GM21528 (cell line): ENCODE measurements at regions not wholly inside any gene's neighbourhood (a gene's known extent, or its start where the extent isn't known, plus 50 kb on each side); places are given as distances from the start of the nearest gene placed in this dataset.
"Not testable (repeated sequence)": the region's sequence is repeated elsewhere in the genome, so short reads cannot be mapped to it uniquely, and the experiment has no call there.

Source experiments
- ATAC-seq: cut with Tn5 transposase; IDR thresholded peaks from one replicate; pipeline ENCODE4 v1.9.1; 2021; ENCODE audit warnings: mild to moderate bottlenecking, moderate library complexity; ENCODE audit not compliant: unreplicated experiment, low FRiP score

DNA sequence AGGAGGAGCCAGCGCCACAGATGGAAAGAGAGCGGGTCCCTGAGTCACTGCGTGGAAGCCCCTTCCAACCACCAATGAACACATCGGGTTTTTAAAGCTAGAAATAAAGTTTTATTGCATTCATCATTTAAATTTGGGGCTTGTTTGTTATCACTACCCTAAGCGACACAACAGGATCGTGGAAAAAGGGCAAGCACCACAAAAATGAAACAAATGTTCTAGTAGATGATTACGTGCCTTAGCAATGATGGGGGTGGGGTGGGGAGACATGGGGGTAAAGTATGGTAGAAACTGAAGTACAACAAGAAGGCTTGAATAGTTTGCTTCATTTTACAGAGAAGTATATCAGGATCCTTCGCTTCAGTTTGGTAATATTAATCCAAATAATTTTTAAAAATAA is 221.6 kb upstream of the ATP10A start:
- ATAC-seq, result no peak

DNA sequence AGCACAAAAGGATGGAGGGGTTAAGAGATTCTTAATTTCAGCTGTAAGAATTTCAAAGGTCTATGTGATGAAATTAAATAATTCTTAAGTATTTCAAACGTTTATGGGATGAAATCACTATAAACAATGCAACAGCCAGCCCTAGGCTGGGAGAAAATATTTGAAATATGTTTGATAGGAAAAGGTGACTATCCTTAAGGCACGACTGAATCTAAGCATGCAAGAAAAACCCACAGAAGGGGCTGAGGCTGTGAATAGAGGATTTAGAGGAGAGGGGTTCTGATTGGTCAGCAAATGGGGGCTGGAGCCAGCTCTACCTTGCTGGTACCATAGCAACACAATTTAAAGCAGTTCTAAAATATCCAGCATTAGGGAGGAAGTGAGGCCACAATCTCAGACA is 220.8 kb upstream of the ATP10A start:
- no peak for ATAC-seq

DNA sequence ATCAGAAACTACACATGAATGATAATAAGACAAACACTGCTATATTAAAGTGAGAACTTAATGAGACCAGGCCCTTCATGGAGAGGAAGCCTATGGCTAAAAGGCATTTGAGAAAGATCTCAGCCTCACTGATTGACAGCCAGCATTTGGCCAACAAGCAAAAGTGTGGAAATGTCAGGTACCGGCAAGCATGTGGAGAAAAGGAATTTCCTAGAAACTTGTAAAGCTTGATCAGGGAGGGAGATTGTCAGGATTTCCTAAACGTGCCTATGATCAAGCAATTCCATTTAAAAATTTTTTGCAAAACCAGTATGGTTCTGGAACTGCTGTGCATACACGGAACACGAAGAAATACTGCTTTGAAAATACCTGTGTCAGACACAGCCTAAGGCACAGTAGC is 220.3 kb upstream of the ATP10A start:
- no peak for ATAC-seq

DNA sequence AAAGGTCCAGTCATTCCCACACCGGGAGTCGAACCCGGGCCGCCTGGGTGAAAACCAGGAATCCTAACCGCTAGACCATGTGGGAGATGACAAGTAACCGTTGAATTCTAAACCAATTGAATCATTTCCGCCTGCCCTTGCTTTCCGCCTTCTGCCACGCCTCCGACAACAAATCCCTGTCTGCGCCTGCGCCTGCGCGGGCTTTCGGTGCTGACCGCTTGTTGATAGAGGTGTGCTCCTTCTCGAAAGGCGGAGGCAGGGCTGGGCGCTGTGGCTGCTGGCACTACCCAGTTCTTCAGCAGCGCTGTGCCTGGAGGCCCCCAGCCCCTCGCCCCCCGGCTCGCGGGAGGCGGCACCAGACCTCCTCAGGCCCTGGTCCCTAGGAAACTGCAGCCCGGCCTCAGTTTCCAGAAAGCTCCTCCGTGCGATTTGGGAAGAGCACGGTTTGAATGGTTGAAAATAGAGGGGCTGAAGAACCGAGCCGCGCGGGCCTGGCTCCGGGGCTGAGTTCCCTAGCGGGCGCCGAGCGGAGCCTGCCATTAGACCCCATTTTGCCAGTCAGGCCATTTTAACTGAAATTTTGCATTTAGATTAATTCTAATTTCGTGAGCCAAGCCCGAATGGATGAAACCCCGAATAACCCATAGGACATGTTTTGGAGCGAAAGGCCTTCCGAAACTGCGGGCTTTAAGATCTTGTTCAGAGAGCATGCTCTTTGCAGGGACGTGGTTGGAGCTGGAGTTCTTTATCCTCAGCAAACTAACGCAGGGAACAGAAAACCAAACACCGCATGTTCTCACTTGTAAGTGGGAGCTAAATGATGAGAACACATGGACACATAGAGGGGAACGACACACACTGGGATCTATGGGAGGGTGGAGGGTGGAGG is 219.3 kb upstream of the ATP10A start:
- peak; percentile 98 for ATAC-seq

DNA sequence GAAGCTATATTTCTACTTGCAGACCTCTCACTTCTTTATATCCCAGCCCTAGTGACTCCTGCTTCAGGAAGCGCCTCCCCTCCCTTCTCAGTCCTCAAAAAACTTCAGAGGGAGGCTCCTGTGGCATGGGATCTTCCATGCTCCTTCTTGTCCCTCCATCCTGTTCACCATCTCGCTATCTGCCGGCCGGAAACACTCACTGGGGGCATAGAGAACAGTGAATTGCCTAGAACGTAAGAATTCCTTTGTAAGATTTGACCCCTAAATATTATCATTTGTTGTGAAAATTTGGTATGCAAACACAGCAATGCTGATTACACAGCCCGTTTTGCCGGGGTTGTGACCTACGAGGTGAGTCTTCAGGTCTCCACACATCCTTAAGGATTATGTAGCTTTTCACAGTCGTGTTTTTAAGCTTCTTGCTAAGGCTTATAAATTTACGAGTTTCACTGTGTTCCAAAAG is 218.7 kb upstream of the ATP10A start:
- no peak for ATAC-seq

DNA sequence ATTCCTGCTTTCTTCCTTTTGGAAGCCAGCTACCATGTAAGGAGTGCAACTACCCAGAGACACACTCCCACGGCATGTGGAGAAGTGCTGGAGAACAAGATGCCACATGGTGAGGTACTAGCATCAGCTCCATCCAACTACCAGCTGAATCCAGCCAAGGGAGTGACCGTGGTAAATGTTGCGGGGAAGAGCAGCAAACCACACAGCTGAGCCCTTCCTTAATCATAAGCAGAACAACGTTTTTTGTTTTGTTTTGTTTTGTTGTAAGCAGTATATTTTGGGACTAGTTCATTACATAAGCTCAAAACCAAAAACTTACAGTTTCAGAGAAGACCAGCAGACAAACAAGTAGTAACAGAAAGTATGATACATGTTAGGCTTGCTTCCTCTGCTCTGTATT is 212.6 kb upstream of the ATP10A start:
- no peak for ATAC-seq

DNA sequence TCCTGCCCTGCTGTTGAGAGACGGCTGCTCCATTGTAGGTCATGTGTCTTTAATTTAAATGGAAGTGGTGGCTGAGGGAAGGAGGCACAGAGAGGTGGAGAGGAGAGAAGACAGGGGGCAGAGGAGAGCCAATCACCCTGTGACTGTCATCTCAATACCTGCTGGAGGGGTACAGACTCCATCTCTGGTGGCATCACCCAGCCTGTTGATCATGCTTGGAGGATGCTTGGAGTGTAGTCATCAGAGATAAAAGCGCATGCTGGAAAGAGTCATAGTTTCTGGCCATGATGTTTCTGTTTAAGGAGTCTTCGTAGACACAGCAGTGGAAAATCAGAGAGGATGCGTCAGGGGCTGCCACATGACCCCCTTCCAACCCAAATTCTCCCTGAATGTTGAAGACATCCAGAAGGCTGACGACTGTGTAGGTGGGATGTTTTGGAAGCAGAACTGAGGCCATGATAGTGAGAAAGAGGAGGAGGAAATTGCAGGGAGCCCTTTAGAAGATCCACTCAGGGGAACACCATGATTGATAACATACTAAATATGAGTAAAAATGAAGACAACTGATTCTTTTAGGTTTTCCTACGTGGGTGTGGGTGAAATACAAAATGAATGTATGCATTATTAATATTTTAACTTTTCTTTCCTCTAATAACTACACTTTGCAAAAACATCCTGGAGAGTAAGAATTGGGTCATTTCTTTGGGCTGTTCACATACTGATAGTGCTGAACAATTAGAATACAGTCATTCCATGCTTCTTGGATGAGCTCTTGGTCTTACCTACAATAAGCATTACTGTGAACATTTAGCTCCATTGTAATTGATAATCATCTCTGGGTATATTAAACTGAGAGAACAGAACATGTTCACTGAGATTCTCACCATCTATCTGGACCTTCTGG is 210.6 kb upstream of the ATP10A start:
- no peak for ATAC-seq

DNA sequence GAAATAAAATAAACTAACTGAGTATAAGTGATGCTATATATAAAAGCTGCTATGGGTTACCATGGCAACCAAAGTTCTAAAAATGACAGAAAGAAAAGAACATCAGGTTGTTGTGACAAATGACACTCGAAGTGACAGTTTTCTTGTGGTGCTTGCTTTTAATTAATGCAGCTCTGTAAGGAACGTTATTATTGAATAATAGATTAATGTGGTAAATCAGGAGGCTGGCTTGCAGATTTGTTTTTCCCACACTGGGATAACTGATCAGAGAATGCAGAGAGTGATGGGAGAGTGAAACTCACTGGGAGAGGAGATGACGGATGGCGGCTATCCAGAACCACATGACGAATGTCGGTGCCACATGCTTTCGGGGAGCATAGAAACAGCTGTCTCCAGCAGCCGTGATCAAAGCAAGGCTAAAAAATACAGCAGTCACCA is 207.0 kb upstream of the ATP10A start:
- ATAC-seq, result no peak

DNA sequence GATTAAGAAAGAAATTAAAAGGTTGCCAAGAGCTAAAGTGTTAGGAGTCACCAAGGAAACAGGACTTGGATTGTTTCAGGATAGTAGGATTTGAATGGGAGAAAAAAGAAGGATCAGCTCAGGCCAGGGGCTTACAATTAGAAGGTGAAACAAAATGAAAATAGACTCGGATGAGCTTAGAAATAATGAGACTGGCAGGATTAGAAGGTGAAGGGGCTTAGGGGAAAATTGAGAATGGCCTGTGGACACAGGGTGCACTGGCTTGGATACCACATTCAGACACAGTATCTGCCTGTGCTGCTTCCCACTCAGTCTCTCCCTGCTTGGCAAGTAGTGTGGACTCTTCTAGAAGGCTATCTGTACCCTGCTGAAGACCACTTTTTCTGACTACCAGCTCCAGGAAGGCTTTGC is 206.1 kb upstream of the ATP10A start:
- no peak for ATAC-seq

DNA sequence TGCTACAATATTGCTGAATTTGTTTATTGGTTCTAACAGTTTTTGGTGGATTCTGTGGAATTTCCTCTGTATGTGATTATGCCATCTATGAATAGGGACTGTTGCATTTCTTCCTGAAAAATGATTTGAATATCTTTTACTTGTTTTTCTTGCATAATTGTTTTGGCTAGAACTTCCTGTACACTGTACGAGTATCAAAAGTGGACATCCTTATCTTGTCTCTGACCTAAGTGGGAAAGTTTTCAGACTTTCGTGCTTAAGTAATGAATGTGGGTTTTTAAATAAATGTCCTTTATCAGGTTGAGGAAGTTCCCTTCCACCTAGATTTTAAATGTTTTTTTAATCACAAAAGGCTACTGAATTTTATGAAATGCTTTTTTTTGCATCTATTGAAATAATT is 203.8 kb upstream of the ATP10A start:
- no peak for ATAC-seq

DNA sequence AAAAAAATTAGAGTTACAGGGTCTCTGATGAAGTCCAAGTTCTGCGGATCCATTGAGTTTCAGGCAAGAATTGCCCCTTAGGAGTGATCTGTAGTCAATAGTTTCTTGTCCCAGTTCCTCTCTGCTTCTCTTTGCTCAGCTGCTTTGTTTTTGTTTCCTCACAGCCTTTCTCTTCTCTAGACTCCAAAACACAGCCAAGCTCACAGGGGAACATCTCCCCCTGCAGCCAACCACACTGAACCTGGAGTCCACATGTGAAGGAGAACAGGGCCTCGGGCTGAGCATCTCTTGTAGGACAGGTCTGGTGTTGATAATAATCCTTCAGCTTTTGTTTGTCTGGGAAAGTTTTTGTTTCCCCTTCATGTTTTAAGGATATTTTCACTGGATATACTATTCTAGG is 202.6 kb upstream of the ATP10A start:
- ATAC-seq, result no peak

DNA sequence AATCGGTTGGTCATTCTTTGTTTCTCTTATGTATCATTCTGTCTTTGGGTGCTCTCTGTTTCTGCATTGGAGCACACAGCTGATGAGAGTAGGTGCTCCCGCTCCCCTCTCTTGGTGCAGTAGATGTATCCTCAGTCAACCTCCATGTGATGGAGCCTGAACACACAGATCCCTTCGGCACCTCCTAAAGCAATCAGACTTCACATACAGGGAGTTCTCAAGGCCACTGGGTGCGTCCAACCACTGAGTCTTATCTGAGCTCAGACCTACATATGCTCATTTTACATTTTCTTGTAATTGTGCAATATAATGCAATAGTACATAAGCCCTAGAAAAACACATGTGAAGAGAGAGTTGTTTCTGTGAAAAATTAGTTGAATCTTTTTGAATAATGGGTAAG is 198.1 kb upstream of the ATP10A start:
- ATAC-seq, result no peak

DNA sequence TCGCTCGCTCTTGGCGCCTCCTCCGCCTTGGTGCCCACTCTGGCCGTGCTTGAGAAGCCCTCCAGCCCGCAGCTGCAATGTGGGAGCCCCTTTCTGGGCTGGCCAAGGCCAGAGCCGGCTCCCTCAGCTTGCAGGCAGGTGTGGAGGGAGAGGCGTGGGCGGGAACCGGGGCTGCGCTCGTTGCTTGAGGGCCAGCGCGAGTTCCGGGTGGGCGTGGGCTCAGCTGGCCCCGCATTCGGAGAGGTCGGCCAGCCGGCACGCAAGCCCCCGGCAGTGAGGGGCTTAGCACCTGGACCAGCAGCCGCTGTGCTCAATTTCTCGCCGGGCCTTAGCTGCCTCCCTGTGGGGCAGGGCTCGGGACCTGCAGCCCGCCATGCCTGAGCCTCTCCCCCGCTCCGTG is 193.6 kb upstream of the ATP10A start:
- ATAC-seq, result not testable (repeated sequence)

DNA sequence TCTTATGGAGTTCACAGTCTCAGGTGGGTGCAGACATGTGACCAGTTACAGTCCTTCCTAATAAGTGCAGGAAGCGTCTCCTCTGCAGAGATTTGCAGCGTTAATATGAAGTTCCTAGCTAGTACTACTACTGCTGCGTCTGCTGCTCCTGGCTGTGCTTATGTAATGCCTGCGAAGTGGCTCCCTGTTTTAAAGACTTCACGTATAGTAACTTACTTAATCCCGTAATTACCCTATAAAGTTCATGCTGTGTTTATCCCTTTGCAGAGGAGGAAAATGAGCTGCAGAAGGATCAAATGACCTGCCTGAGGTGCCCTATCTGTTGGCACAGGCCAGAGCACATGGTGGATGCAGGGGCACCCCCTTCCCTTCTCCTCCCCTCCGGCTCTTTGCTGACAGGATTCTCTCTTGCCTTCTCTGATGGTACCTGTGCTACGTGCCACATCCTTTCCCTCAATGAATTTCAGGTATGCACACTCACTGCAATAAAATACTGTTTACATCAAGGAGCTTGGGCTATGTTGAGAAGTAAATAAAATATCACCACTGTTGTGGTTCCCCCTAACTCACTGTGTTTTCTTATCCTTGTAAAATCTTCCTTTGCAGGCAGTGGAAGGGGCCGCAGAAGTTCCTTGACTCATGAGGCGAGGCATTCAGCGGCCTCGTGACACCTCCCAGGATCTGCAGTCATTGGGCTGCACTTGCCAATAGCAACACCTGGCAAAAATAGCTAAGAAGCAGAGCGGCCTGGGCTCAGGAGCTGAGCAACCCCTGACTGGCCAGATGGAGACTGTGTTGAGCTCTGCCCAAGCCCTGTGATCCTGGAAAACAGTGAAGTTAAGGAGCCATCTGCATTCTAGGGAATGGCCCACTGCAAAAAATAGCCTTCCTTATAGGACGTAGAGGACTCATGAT is 188.9 kb upstream of the ATP10A start:
- ATAC-seq, result no peak

DNA sequence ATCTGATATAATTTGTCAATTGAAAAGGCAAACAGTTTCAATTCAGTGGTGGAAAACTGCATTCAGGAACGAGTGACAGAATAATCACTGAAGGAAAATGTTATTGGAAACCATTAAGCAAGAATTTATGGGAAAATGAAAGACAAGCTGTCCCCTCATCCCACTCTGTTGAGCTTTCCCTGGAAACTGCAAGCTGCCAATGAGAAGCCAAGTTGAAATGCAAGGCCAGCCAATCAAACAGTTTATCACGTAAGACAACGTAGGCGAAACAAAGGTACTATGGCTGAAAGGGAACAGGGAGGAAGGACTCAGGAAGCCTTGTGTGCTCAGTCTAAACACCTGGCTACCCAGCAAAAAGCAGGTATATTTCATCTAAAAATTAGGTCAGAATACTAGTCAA is 187.9 kb upstream of the ATP10A start:
- no peak for ATAC-seq

DNA sequence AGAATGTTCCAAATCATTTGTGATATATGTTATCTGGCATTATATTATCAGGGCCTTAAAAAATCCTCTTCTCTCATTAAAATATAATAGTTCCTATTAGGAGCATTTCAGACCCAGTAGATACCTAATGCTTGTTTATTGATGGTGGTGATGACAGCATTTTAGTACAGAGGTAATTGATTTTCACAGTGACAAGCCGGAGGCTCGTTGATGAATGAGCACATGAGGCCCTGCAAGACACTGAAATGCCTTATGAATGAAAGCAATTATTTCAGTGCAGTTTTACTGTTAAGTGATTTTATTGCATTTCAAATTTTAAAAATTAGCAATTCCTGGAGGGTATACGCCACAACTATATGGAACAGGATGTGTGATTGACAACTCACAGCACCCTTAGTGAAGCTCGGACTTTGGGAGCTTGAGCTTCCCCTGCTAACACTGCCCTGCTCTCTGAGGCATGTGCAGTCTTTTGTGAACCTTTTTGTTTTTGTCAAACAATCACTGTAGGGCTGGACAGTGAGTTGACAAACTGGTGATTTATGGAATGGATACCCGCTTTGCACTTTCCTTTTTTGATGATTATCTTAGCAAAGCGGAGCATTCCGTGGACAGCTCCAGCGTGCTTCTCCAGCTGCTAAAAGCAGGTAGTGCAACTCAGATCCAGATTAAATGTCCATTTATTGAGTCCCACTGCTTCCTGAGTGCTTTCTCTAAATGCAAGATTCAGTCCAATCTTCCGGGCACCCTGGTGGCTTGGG is 187.0 kb upstream of the ATP10A start:
- ATAC-seq, result no peak

DNA sequence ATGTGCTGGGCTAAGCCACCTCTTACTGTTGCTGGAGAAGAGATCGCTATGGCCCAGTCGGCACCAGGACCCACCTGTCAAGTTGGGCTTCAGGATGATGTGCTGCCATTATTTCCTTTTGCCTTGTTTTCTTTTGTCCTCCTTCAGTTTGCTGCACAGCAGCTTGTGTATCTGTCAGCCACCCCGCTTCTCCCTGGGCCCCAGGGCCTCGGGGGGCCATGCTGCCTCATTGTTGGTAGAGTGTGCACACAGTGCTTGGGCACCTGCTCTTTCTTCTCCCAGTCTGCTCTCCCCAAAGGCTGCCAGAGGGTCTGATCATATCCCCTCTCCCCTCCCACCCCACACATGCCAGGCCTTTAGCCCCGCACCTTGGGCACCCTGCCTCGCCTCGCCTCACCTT is 185.5 kb upstream of the ATP10A start:
- ATAC-seq, result no peak

DNA sequence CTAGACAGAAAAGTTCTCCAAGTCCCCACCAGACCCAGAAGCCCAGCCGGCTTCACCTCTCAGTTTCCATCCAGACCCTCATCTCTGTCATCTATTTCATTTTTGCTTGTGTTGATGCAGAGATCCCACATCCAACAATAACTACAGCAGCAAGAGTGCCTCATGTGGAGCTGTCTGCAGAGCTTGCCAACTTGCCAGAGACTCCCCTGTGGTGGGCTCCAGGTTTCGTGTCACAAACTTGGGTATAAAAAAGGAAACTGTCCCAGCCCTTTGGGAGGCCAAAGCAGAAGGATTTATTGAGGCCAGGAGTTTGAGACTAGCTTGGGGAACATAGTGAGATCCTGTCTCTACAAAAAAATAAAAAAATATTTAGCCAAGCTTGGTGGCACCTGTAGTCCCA is 182.4 kb upstream of the ATP10A start:
- no peak for ATAC-seq

DNA sequence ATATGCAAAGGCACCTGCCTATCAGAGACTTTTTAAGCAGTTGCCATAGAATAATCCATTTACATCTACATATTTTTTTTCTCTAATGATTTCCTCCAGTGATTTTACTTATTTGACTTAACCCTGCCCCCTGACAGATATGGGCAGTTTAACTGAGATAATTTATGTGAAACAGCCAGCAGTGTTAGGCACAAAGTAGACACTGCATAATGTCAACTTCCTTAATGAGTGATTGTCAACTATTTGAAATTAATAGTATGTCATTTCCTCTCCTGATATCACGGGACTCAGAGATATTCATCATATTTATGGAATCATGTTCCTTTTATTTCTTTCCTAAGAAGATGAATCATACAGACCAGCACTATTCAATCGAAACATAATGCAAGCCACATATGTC is 179.9 kb upstream of the ATP10A start:
- ATAC-seq, result no peak

DNA sequence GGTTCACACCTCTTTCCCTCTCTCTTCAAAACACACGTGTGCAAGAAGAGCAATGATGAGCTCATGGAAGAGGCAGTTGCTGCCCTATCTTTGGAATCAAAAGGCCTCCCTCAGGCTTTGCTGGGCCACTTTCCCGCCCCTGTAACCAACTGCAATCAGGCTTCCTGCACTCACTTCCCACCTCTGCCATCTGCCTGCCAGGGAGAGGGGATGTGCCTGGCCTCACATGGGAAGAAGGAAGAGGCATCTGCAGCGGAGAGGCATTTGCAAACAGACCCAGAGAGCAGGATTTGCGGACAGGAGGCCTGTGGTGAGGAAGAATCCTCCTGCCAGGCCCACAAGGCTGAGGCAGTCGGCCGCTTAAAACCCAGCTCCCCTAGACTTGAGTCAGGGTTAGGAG is 175.6 kb upstream of the ATP10A start:
- ATAC-seq, result no peak
